Retinal pigment epithelial cell (primary cell): ENCODE measurements at regions not wholly inside any gene's neighbourhood (a gene's known extent, or its start where the extent isn't known, plus 50 kb on each side); places are given as distances from the start of the nearest gene placed in this dataset.

Experiments used
- DNase-seq: peaks from one replicate; pipeline ENCODE4 v3.0.0-alpha.2; 2010; ENCODE audit warnings: low read depth
- H3K4me3 ChIP-seq: 2 replicates; pipeline ENCODE4 v1.5.1; 2011; ENCODE audit warnings: mild to moderate bottlenecking, low read length, control low read depth, moderate library complexity
- TF ChIP-seq, protein P1 (sequence below): conservative IDR thresholded peaks from 2 replicates; pipeline ENCODE4 v1.5.1; 2011; ENCODE audit warnings: low read depth, low read length, control low read depth, inconsistent platforms

DNA sequence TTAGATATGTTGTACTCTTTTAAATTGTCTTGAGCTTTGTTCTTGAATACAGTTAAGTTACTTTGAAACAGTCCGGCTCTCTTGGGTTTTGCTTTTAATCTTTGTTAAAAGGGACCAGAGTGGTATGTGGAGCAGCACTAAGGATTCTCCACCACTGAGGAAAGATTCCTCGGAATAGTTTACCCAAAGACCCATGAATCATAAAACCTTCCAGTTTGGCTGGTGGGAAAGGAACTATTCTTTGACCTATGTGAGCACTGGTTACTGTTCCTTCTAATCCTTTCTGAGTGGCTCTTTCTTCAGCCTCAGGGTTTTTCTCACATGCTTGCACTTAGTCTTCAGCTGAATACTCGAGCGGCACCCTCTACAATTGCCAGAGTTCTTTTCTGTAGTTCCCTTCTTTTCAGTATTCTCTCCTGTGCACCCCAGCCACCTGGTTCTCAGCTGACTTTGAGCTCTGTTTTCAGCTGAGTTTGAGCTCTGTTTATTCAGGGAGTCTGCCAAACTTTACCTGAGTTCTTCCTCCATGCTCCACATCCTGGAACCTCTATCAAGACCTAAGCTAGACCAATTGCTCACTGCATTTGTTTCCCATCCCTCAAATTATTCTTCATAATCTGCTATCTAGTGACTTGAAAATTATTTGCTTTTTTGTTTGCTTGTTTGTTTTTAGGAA is 253.8 kb upstream of the PLXNA2 start:
- TF ChIP-seq, protein P1, sequence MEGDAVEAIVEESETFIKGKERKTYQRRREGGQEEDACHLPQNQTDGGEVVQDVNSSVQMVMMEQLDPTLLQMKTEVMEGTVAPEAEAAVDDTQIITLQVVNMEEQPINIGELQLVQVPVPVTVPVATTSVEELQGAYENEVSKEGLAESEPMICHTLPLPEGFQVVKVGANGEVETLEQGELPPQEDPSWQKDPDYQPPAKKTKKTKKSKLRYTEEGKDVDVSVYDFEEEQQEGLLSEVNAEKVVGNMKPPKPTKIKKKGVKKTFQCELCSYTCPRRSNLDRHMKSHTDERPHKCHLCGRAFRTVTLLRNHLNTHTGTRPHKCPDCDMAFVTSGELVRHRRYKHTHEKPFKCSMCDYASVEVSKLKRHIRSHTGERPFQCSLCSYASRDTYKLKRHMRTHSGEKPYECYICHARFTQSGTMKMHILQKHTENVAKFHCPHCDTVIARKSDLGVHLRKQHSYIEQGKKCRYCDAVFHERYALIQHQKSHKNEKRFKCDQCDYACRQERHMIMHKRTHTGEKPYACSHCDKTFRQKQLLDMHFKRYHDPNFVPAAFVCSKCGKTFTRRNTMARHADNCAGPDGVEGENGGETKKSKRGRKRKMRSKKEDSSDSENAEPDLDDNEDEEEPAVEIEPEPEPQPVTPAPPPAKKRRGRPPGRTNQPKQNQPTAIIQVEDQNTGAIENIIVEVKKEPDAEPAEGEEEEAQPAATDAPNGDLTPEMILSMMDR, result no peak

GRCh38 chr1:208499026-208499425 is 254.8 kb upstream of the PLXNA2 start:
- no peak overlapping the region for H3K4me3 ChIP-seq
- no peak for DNase-seq
- TF ChIP-seq, protein P1, result no peak

More for the DNA sequence above, 253.8 kb upstream of the PLXNA2 start:
- DNase-seq, result no peak
- no peak overlapping the region for H3K4me3 ChIP-seq

- TF ChIP-seq, protein P1, result no peak
- DNase-seq, result no peak
- no peak overlapping the region for H3K4me3 ChIP-seq
Measured at GRCh38 chr1:208499601-208500000, 255.4 kb upstream of the PLXNA2 start.

- H3K4me3 ChIP-seq, result no peak overlapping the region
- DNase-seq, result no peak
- TF ChIP-seq, protein P1, result no peak
Measured at GRCh38 chr1:208500375-208500774, 256.2 kb upstream of the PLXNA2 start.

GRCh38 chr1:208501542-208501941 is 257.4 kb upstream of the PLXNA2 start:
- TF ChIP-seq, protein P1, result no peak
- no peak for DNase-seq
- H3K4me3 ChIP-seq, result no peak overlapping the region

DNA sequence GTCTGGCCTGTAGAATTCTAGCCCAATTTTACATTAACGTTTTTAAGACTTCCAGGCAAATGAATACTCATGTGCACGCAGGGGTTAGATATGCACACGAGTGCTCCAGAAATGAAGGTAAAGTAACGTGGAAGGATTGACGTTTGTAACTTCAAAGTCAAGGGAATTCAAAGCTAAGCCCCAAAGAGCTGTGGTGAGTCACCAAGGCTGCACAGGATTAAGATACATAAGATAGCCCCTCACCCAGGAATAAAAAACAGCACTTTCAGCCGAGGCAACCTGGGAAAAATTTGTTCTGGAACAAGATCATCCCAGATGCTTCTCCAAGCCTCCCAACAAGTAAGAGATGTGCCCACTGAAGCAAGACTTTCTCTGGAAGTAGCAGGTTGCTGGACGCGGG is 259.6 kb upstream of the PLXNA2 start:
- no peak for DNase-seq
- H3K4me3 ChIP-seq, result no peak overlapping the region
- TF ChIP-seq, protein P1, result no peak

- DNase-seq, result no peak
- TF ChIP-seq, protein P1, result no peak
- no peak overlapping the region for H3K4me3 ChIP-seq
Measured at GRCh38 chr1:208506812-208507211, 262.6 kb upstream of the PLXNA2 start.
